Parathyroid adenoma (tissue), 2 donors: ENCODE measurements at regions not wholly inside any gene's neighbourhood (a gene's known extent, or its start where the extent isn't known, plus 50 kb on each side); places are given as distances from the start of the nearest gene placed in this dataset.

Source experiments
- H2AFZ ChIP-seq: fragments of 300-600 bp; sonication (generic); one replicate; pipeline ENCODE4 v1.7.0; 2017; ENCODE audit warnings: antibody characterized with exemption, mild to moderate bottlenecking
- H3K27ac ChIP-seq: fragments of 300-600 bp; sonication (generic); one replicate; pipeline ENCODE4 v1.7.0; 2017
- H3K27me3 ChIP-seq: fragments of 300-600 bp; sonication (generic); one replicate; pipeline ENCODE4 v1.7.0; 2017; ENCODE audit warnings: low read length; ENCODE audit not compliant: control insufficient read depth, insufficient read depth
- H3K36me3 ChIP-seq: fragments of 300-600 bp; sonication (generic); one replicate; pipeline ENCODE4 v1.7.0; 2017; ENCODE audit warnings: low read length; ENCODE audit not compliant: control insufficient read depth, insufficient read depth
- H3K4me1 ChIP-seq: fragments of 300-600 bp; sonication (generic); one replicate; pipeline ENCODE4 v1.7.0; 2017; ENCODE audit warnings: control low read depth
- H3K4me2 ChIP-seq: fragments of 300-600 bp; sonication (generic); one replicate; pipeline ENCODE4 v1.7.0; 2017; ENCODE audit warnings: low read length
- H3K4me3 ChIP-seq: fragments of 300-600 bp; sonication (generic); one replicate; pipeline ENCODE4 v1.7.0; 2017; ENCODE audit warnings: low read depth, low read length
- H3K79me2 ChIP-seq: fragments of 300-600 bp; sonication (generic); one replicate; pipeline ENCODE4 v1.7.0; 2017; ENCODE audit warnings: control low read depth
- H3K9ac ChIP-seq: fragments of 300-600 bp; sonication (generic); one replicate; pipeline ENCODE4 v1.7.0; 2017; ENCODE audit warnings: mild to moderate bottlenecking
- H3K9me3 ChIP-seq: fragments of 300-600 bp; sonication (generic); one replicate; pipeline ENCODE4 v1.7.0; 2017; ENCODE audit warnings: low read length; ENCODE audit not compliant: control insufficient read depth
- TF ChIP-seq, protein P1 (sequence below): fragments of 300-600 bp; sonication (generic); IDR thresholded peaks from one replicate; pipeline ENCODE4 v1.7.0; 2017; ENCODE audit warnings: antibody characterized with exemption, mild to moderate bottlenecking
- donor health status: primary hyperparathyroidism.

DNA sequence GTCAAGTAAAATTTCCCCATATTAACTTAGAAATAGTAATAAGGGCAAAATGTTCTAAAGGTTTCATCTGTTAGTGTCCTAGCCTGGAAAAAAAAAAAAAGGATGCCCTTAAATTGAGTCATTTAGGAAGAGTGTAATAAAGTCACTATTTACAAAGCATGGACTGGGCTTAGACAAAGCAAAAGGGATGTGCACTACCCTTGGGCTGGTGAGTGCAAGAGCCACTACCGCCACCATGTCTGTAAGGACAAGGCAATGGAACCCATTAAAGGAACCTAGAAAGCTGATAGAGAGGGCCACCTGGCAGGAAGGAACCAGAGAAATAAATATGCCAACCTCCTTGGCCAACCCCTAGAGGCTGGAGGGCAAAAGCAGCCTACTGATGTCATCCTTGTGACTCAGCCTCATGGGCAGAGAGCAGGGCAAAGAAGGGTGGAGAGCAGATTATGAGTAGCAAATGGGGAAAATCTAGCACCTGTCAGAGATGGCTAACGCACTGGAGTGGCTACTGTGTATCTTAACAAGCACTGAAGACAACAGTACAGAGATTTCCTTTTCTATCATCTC, 59.5 kb upstream of the FUT8 start:
- H3K4me1 ChIP-seq = no peaks in the 10 kb centered on the region
- H3K27ac ChIP-seq = no peak overlapping the region
- H3K4me3 ChIP-seq = no peak overlapping the region
- H3K36me3 ChIP-seq = no peaks in the 10 kb centered on the region
- no peak overlapping the region for H3K4me2 ChIP-seq
- H2AFZ ChIP-seq = no peak overlapping the region
- H3K9ac ChIP-seq = no peak overlapping the region
- no peaks in the 10 kb centered on the region for H3K79me2 ChIP-seq
- no peaks in the 10 kb centered on the region for H3K9me3 ChIP-seq
- no peaks in the 10 kb centered on the region for H3K27me3 ChIP-seq
- TF ChIP-seq, protein P1, sequence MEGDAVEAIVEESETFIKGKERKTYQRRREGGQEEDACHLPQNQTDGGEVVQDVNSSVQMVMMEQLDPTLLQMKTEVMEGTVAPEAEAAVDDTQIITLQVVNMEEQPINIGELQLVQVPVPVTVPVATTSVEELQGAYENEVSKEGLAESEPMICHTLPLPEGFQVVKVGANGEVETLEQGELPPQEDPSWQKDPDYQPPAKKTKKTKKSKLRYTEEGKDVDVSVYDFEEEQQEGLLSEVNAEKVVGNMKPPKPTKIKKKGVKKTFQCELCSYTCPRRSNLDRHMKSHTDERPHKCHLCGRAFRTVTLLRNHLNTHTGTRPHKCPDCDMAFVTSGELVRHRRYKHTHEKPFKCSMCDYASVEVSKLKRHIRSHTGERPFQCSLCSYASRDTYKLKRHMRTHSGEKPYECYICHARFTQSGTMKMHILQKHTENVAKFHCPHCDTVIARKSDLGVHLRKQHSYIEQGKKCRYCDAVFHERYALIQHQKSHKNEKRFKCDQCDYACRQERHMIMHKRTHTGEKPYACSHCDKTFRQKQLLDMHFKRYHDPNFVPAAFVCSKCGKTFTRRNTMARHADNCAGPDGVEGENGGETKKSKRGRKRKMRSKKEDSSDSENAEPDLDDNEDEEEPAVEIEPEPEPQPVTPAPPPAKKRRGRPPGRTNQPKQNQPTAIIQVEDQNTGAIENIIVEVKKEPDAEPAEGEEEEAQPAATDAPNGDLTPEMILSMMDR = no peak

DNA sequence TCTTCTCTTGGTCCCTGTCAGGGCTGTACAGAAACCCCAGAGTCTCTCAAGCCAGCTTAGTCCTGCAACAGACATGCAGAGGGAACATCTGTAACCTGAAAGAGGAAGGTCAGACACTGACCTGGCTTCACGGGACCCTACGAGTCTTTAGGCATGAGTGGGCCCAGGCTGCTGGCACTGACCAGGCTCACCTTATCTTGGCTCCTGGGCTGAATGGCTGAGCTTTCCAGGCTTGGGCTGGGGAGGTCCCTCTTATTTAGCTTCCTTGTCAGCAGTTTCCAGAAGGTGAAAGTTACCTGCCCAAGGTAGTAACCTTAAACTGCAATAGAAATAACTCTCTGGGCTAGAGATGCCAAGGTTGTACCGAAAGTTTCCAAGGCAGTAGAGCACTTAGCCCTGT, 58.4 kb upstream of the FUT8 start:
- TF ChIP-seq, protein P1 = no peak
- no peaks in the 10 kb centered on the region for H3K79me2 ChIP-seq
- no peaks in the 10 kb centered on the region for H3K36me3 ChIP-seq
- H3K4me1 ChIP-seq = no peaks in the 10 kb centered on the region
- no peak overlapping the region for H3K9ac ChIP-seq
- no peak overlapping the region for H3K4me2 ChIP-seq
- no peaks in the 10 kb centered on the region for H3K27me3 ChIP-seq
- no peak overlapping the region for H3K27ac ChIP-seq
- no peak overlapping the region for H3K4me3 ChIP-seq
- peak overlapping the region; percentile 39 for H2AFZ ChIP-seq
- no peaks in the 10 kb centered on the region for H3K9me3 ChIP-seq

DNA sequence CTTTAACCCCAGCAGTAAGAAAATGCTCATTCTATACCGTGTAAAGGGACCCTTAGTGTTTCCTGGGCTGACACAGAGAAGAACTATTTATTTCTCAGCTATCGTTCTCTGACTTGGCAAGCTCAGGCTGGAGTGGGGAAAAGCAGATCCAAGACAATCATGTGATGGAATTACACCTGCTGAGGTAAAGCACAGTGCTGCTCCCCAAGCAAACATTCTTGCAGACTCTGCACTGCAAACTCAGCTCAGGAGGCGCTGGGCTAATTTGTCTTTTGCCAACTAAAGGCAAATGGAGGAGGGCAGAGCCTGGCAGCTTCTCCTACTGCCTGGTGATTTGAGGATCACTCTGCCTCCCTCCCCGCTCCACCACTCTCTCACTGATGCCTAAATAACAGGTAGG, 57.8 kb upstream of the FUT8 start:
- TF ChIP-seq, protein P1 = no peak
- peak overlapping the region; percentile 39 for H2AFZ ChIP-seq
- no peak overlapping the region for H3K27ac ChIP-seq
- H3K4me2 ChIP-seq = no peak overlapping the region
- H3K79me2 ChIP-seq = no peaks in the 10 kb centered on the region
- no peaks in the 10 kb centered on the region for H3K36me3 ChIP-seq
- H3K4me1 ChIP-seq = no peaks in the 10 kb centered on the region
- no peak overlapping the region for H3K4me3 ChIP-seq
- no peaks in the 10 kb centered on the region for H3K27me3 ChIP-seq
- H3K9me3 ChIP-seq = no peaks in the 10 kb centered on the region
- H3K9ac ChIP-seq = no peak overlapping the region

DNA sequence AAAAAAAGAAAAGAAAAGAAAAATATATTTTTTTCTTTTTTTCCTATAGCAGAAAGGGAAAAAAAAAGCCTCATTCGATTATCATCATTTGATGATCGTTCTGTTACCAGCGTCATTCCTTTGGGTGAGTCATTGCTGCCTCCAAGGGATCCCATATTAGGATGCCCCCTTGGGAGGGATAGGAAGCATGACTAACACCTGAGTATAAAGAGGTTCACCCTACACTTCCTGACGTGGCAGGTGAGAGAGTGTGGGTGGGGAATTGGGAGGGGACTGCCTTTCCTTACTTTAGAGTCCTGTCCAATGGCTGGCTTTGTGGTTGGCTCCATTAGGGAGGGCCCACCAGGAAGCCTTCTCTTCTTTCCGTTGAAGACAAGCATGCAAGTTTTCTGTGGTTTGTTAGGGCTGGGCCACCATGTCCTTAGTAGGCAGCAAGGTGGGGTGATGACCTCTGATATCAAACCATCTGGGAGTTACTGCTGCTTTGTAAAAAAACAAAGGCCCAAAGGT, 56.1 kb upstream of the FUT8 start:
- H3K4me3 ChIP-seq = no peak overlapping the region
- H3K4me2 ChIP-seq = no peak overlapping the region
- no peak overlapping the region for H3K27ac ChIP-seq
- no peak overlapping the region for H2AFZ ChIP-seq
- no peaks in the 10 kb centered on the region for H3K27me3 ChIP-seq
- TF ChIP-seq, protein P1 = no peak
- no peaks in the 10 kb centered on the region for H3K36me3 ChIP-seq
- no peaks in the 10 kb centered on the region for H3K9me3 ChIP-seq
- no peaks in the 10 kb centered on the region for H3K4me1 ChIP-seq
- H3K79me2 ChIP-seq = no peaks in the 10 kb centered on the region
- no peak overlapping the region for H3K9ac ChIP-seq

DNA sequence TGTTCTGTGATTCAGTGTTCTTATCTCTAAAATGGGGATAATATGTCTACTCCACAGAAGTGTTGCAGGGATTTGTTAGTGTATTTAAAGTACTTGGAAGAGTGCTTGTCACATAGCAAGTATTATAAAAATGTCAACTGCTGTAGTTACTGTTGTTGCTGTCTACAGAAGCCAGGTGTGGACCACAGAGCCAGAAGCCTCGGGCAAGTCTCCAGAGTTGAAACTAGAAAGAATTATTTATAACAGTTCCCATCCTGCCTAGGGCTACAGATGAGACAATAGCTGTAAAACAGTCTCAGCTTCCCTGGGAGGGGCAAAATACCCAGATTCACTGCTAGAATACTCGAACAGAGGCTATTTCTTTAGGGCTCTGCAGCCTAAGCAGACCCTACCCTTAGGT, 55.4 kb upstream of the FUT8 start:
- Histone ChIP-seq H3K79me2 (no peaks in the 10 kb centered on the region), H3K27me3 (no peaks in the 10 kb centered on the region), H3K9me3 (no peaks in the 10 kb centered on the region), H3K4me2 (no peak overlapping the region), H3K36me3 (no peaks in the 10 kb centered on the region), H3K9ac (no peak overlapping the region), H3K4me1 (peaks cover under 1% of the 10 kb centered on the region), H3K4me3 (no peak overlapping the region), H3K27ac (no peak overlapping the region), H2AFZ (no peak overlapping the region)
- TF ChIP-seq, protein P1 = no peak
